PC-3 (cell line): ENCODE measurements at regions not wholly inside any gene's neighbourhood (a gene's known extent, or its start where the extent isn't known, plus 50 kb on each side); places are given as distances from the start of the nearest gene placed in this dataset.

Experiments used
- ATAC-seq: fragments of 200-7000 bp; cut with Tn5 transposase; 2 replicates; pipeline ENCODE4 v1.9.1; 2020; ENCODE audit warnings: mild to moderate bottlenecking, moderate library complexity
- BruUV-seq: library from RNA; stranded (reverse); fragments of 400-500 nt; replicated peaks from 2 replicates; lab custom pipeline; 2021; lab: Mats Ljungman, UMichigan
- CTCF ChIA-PET: fragments of 300-600 bp; sonication (Branson Sonifier 250); formaldehyde crosslinking; loops from one replicate; lab custom pipeline; 2022; ENCODE audit warnings: antibody characterized with exemption; lab: Charles Lee
- POLR2A ChIA-PET: fragments of 300-600 bp; sonication (Branson Sonifier 250); formaldehyde crosslinking; loops from one replicate; lab custom pipeline; 2022; ENCODE audit warnings: antibody characterized with exemption; ENCODE audit not compliant: unreplicated experiment; lab: Charles Lee
- DNase-seq: peaks from one replicate; pipeline ENCODE4 v3.0.0-alpha.2; 2015
- H2AFZ ChIP-seq: fragments of 300-600 bp; sonication (generic); 2 replicates; pipeline ENCODE4 v1.6.0; 2016; ENCODE audit warnings: antibody characterized with exemption, low read length
- H3F3A ChIP-seq: fragments of 300-600 bp; sonication (generic); one replicate; pipeline ENCODE4 v1.6.0; 2017; ENCODE audit warnings: antibody characterized with exemption, low read length, control low read depth, mild to moderate bottlenecking; ENCODE audit not compliant: unreplicated experiment
- H3K27ac ChIP-seq: fragments of 300-600 bp; sonication (generic); 2 replicates; pipeline ENCODE4 v1.5.1; 2016; ENCODE audit warnings: mild to moderate bottlenecking, low read length
- H3K27me3 ChIP-seq: fragments of 300-600 bp; sonication (generic); 2 replicates; pipeline ENCODE4 v1.6.1; 2016; ENCODE audit warnings: low read length, mixed read lengths
- H3K36me3 ChIP-seq: fragments of 300-600 bp; sonication (generic); 2 replicates; pipeline ENCODE4 v1.6.1; 2016; ENCODE audit warnings: low read depth, mixed run types, low read length, mixed read lengths
- H3K4me1 ChIP-seq: fragments of 300-600 bp; sonication (generic); 2 replicates; pipeline ENCODE4 v1.5.1; 2016; ENCODE audit warnings: low read length; ENCODE audit not compliant: insufficient read depth
- H3K4me2 ChIP-seq: fragments of 300-600 bp; sonication (generic); 2 replicates; pipeline ENCODE4 v1.6.0; 2016; ENCODE audit warnings: low read length
- H3K4me3 ChIP-seq: fragments of 300-600 bp; sonication (generic); 2 replicates; pipeline ENCODE4 v1.5.1; 2016; ENCODE audit warnings: mild to moderate bottlenecking, low read length, mixed read lengths
- H3K79me2 ChIP-seq: fragments of 300-600 bp; sonication (generic); 2 replicates; pipeline ENCODE4 v1.6.1; 2017; ENCODE audit warnings: low read length, mixed read lengths
- H3K9ac ChIP-seq: fragments of 300-600 bp; sonication (generic); 2 replicates; pipeline ENCODE4 v1.6.0; 2016; ENCODE audit warnings: mild to moderate bottlenecking, low read length
- H3K9me2 ChIP-seq: fragments of 300-600 bp; sonication (generic); replicated peaks from 2 replicates; pipeline ENCODE4 v1.6.1; 2016; ENCODE audit warnings: mixed run types, low read length, mixed read lengths
- H3K9me3 ChIP-seq: fragments of 300-600 bp; sonication (generic); 2 replicates; pipeline ENCODE4 v1.6.1; 2016; ENCODE audit warnings: low read length, mixed read lengths
- H4K20me1 ChIP-seq: fragments of 300-600 bp; sonication (generic); 2 replicates; pipeline ENCODE4 v1.6.1; 2016; ENCODE audit warnings: low read length, mixed read lengths
- CTCF ChIP-seq: fragments of 300-600 bp; sonication (generic); conservative IDR thresholded peaks from 2 replicates; pipeline ENCODE4 v1.5.1; 2017; ENCODE audit warnings: antibody characterized with exemption, low read depth, mild to moderate bottlenecking, low read length
- EZH2 ChIP-seq: fragments of 300-600 bp; sonication (generic); IDR thresholded peaks from one replicate; pipeline ENCODE4 v1.6.1; 2017; ENCODE audit warnings: antibody characterized with exemption, mild to moderate bottlenecking, low read length; ENCODE audit not compliant: unreplicated experiment
- EZH2phosphoT487 ChIP-seq: fragments of 300-600 bp; sonication (generic); IDR thresholded peaks from 2 replicates; pipeline ENCODE4 v1.6.1; 2018; ENCODE audit warnings: mild to moderate bottlenecking, antibody characterized with exemption, low read length, borderline replicate concordance
- intact Hi-C: fragments of 100-400 bp; cut with micrococcal nuclease; formaldehyde crosslinking; loops from 2 replicates; pipeline ENCODE4 v1.9.0; 2023

DNA sequence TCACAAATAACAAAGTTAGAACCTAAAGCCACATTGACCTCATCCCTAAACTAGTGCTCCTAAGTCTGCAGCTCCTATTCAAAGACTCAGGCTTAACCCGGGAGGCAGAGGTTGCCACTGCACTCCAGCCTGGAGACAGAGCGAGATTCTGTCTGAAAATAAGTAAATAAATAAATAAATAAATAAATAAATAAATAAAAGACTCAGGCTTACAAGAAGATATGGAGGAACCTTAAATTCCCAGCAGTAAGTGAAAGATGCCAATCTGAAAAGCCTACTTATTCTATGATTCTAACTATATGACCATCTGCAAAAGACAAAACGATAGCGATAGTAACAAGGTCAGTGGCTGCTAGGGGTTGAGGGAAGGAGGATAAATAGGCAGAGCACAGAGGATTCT lies 101.7 kb downstream of the DDX1 start:
- intact Hi-C loops: no loop called here
- ATAC-seq (no peak), DNase-seq (no peak)
- Histone ChIP-seq H3K27me3 (peaks cover 53% of the 10 kb centered on the region), H3K4me2 (no peak overlapping the region), H4K20me1 (no peaks in the 10 kb centered on the region), H2AFZ (no peak overlapping the region), H3K79me2 (no peaks in the 10 kb centered on the region), H3K27ac (no peak overlapping the region), H3F3A (no peaks in the 10 kb centered on the region), H3K4me3 (no peak overlapping the region), H3K9me3 (no peaks in the 10 kb centered on the region), H3K4me1 (no peaks in the 10 kb centered on the region), H3K9me2 (no peaks in the 10 kb centered on the region), H3K9ac (no peak overlapping the region), H3K36me3 (no peaks in the 10 kb centered on the region)
- POLR2A ChIA-PET: no interaction called here
- no TSS peak for BruUV-seq
- CTCF ChIA-PET: no interaction called here
- TF ChIP-seq CTCF (no peak), EZH2 (no peak), EZH2phosphoT487 (no peak)

GRCh38 chr2:15693926-15694588 lies 102.4 kb downstream of the DDX1 start:
- no TSS peak for BruUV-seq
- H4K20me1 ChIP-seq: no peaks in the 10 kb centered on the region
- H3K27ac ChIP-seq: no peak overlapping the region
- no peaks in the 10 kb centered on the region for H3K79me2 ChIP-seq
- H3F3A ChIP-seq: no peaks in the 10 kb centered on the region
- no peak overlapping the region for H3K4me2 ChIP-seq
- ChIA-PET CTCF (no interaction called here), POLR2A (no interaction called here)
- no peak for TF ChIP-seq EZH2phosphoT487
- H3K4me1 ChIP-seq: no peaks in the 10 kb centered on the region
- no peaks in the 10 kb centered on the region for H3K36me3 ChIP-seq
- no peak overlapping the region for H3K9ac ChIP-seq
- H3K9me3 ChIP-seq: no peaks in the 10 kb centered on the region
- no peak for ATAC-seq
- intact Hi-C loops: no loop called here
- H3K27me3 ChIP-seq: peaks cover 53% of the 10 kb centered on the region
- H3K9me2 ChIP-seq: no peaks in the 10 kb centered on the region
- no peak overlapping the region for H2AFZ ChIP-seq
- DNase-seq: no peak
- H3K4me3 ChIP-seq: no peak overlapping the region

DNA sequence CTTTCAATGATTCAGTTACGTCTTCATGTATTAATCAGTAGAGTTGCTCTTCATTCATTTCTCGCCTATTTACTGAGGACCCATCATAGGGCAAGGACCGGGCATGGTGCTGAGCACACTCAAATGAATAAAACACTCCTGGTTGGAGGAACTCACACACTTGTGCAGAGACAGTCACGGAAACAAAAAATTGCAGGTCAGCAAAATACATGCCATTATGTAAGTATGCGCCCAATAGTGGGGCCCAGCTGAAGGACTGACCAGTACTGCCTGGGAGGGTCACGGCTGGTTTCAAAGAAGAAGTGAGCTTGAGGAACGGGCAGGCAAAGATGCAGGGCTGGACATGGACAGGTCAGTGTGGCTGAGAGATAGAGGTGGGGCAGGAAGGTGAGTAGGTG lies 102.9 kb downstream of the DDX1 start:
- ChIA-PET POLR2A (no interaction called here), CTCF (no interaction called here)
- intact Hi-C loops: no loop called here

More for the DNA sequence above, 102.9 kb downstream of the DDX1 start:
- no peak overlapping the region for H3K4me2 ChIP-seq
- H3K4me1 ChIP-seq: no peaks in the 10 kb centered on the region
- no peak overlapping the region for H3K27ac ChIP-seq
- no peaks in the 10 kb centered on the region for H3F3A ChIP-seq
- H3K9ac ChIP-seq: no peak overlapping the region
- H3K9me2 ChIP-seq: no peaks in the 10 kb centered on the region
- no peaks in the 10 kb centered on the region for H3K9me3 ChIP-seq
- DNase-seq (no peak), ATAC-seq (no peak)
- TF ChIP-seq EZH2 (no peak), CTCF (no peak)
- H4K20me1 ChIP-seq: no peaks in the 10 kb centered on the region
- H3K36me3 ChIP-seq: no peaks in the 10 kb centered on the region
- H3K79me2 ChIP-seq: no peaks in the 10 kb centered on the region
- H2AFZ ChIP-seq: no peak overlapping the region
- no peak overlapping the region for H3K4me3 ChIP-seq
- peaks cover 48% of the 10 kb centered on the region for H3K27me3 ChIP-seq
- BruUV-seq: no TSS peak
